ENCODE measurements at regions not wholly inside any gene's neighbourhood (a gene's known extent, or its start where the extent isn't known, plus 50 kb on each side); places are given as distances from the start of the nearest gene placed in this dataset.

GRCh38 chr5:115072266-115073064 is 97.2 kb downstream of the TRIM36 start:
- H2AFZ ChIP-seq (ENCODE audit: low read length) = no peak overlapping the region
- no peak overlapping the region for H3K4me3 ChIP-seq (ENCODE audit: insufficient read depth, low read length)
- H4K20me1 ChIP-seq (ENCODE audit: insufficient read depth, low read length) = no peaks in the 10 kb centered on the region
- no peak overlapping the region for H3K4me2 ChIP-seq (ENCODE audit: insufficient read depth, low read length)
- no peaks in the 10 kb centered on the region for H3K27me3 ChIP-seq (ENCODE audit: insufficient read depth, low read length)
- no peak for TF ChIP-seq CTCF (IDR thresholded peaks at IDR 0.05; ENCODE audit: extremely low read depth, low read depth, low read length)
- H3K9me3 ChIP-seq (ENCODE audit: low read depth, low read length) = no peaks in the 10 kb centered on the region
- no peak for DNase-seq (ENCODE audit: insufficient read length, low spot score, missing footprints)
- no peaks in the 10 kb centered on the region for H3K4me1 ChIP-seq (ENCODE audit: insufficient read depth, low read length)
- H3K79me2 ChIP-seq (ENCODE audit: insufficient read depth, low read length) = no peaks in the 10 kb centered on the region
- H3K36me3 ChIP-seq (ENCODE audit: insufficient read depth, low read length) = no peaks in the 10 kb centered on the region
- H3K27ac ChIP-seq (ENCODE audit: low read depth, low read length) = no peak overlapping the region

GRCh38 chr5:115070737-115071136 is 99.0 kb downstream of the TRIM36 start:
- no peaks in the 10 kb centered on the region for H3K9me3 ChIP-seq (ENCODE audit: low read depth, low read length)

GRCh38 chr5:115069087-115069968 is 100.4 kb downstream of the TRIM36 start:
- Histone ChIP-seq H3K27me3 (ENCODE audit: insufficient read depth, low read length) (no peaks in the 10 kb centered on the region), H3K27ac (ENCODE audit: low read depth, low read length) (no peak overlapping the region), H3K79me2 (ENCODE audit: insufficient read depth, low read length) (no peaks in the 10 kb centered on the region), H3K4me3 (ENCODE audit: insufficient read depth, low read length) (no peak overlapping the region), H2AFZ (ENCODE audit: low read length) (no peak overlapping the region), H3K9me3 (ENCODE audit: low read depth, low read length) (no peaks in the 10 kb centered on the region), H4K20me1 (ENCODE audit: insufficient read depth, low read length) (no peaks in the 10 kb centered on the region), H3K4me1 (ENCODE audit: insufficient read depth, low read length) (no peaks in the 10 kb centered on the region), H3K4me2 (ENCODE audit: insufficient read depth, low read length) (no peak overlapping the region), H3K36me3 (ENCODE audit: insufficient read depth, low read length) (no peaks in the 10 kb centered on the region)
- TF ChIP-seq CTCF (IDR thresholded peaks at IDR 0.05; ENCODE audit: extremely low read depth, low read depth, low read length) = peak; percentile 59
- DNase-seq (ENCODE audit: insufficient read length, low spot score, missing footprints) = peak; percentile 74

More at GRCh38 chr5:115070737-115071136, 99.0 kb downstream of the TRIM36 start:
- Histone ChIP-seq H2AFZ (ENCODE audit: low read length) (no peak overlapping the region), H3K4me1 (ENCODE audit: insufficient read depth, low read length) (no peaks in the 10 kb centered on the region), H3K4me2 (ENCODE audit: insufficient read depth, low read length) (no peak overlapping the region), H3K27ac (ENCODE audit: low read depth, low read length) (no peak overlapping the region), H3K27me3 (ENCODE audit: insufficient read depth, low read length) (no peaks in the 10 kb centered on the region), H3K4me3 (ENCODE audit: insufficient read depth, low read length) (no peak overlapping the region), H4K20me1 (ENCODE audit: insufficient read depth, low read length) (no peaks in the 10 kb centered on the region), H3K79me2 (ENCODE audit: insufficient read depth, low read length) (no peaks in the 10 kb centered on the region), H3K36me3 (ENCODE audit: insufficient read depth, low read length) (no peaks in the 10 kb centered on the region)
- TF ChIP-seq CTCF (IDR thresholded peaks at IDR 0.05; ENCODE audit: extremely low read depth, low read depth, low read length) = no peak
- no peak for DNase-seq (ENCODE audit: insufficient read length, low spot score, missing footprints)

Measured in osteoblast (primary cell).